Smooth muscle cell (in vitro differentiated cells): ENCODE measurements at regions not wholly inside any gene's neighbourhood (a gene's known extent, or its start where the extent isn't known, plus 50 kb on each side); places are given as distances from the start of the nearest gene placed in this dataset.
A peak's percentile ranks its signal among the peaks of the same experiment; 100 is the strongest.

Source experiments
- DNase-seq: peaks from one replicate; lab custom pipeline; 2025; ENCODE audit not compliant: unreplicated experiment; lab: John Stamatoyannopoulos, UW
- H2AFZ ChIP-seq: fragments of 200-600 bp; sonication (generic); 2 replicates; pipeline ENCODE4 v1.6.0; 2016; ENCODE audit warnings: antibody characterized with exemption, low read depth, mild to moderate bottlenecking
- H3F3A ChIP-seq: fragments of 200-600 bp; sonication (generic); 2 replicates; pipeline ENCODE4 v1.6.0; 2017; ENCODE audit warnings: antibody characterized with exemption, low read depth
- H3K27ac ChIP-seq: fragments of 200-600 bp; sonication (generic); 2 replicates; pipeline ENCODE4 v1.5.1; 2016; ENCODE audit warnings: low read depth, mild to moderate bottlenecking
- H3K27me3 ChIP-seq: fragments of 200-600 bp; sonication (generic); 2 replicates; pipeline ENCODE4 v1.6.1; 2016; ENCODE audit warnings: low read depth, mild to moderate bottlenecking
- H3K36me3 ChIP-seq: fragments of 200-600 bp; sonication (generic); 2 replicates; pipeline ENCODE4 v1.5.1; 2016; ENCODE audit warnings: low read depth
- H3K4me1 ChIP-seq: fragments of 200-600 bp; sonication (generic); 2 replicates; pipeline ENCODE4 v1.5.1; 2016; ENCODE audit warnings: low read depth
- H3K4me2 ChIP-seq: fragments of 200-600 bp; sonication (generic); 2 replicates; pipeline ENCODE4 v1.6.0; 2016; ENCODE audit warnings: mild to moderate bottlenecking
- H3K4me3 ChIP-seq: fragments of 200-600 bp; sonication (generic); 2 replicates; pipeline ENCODE4 v1.5.1; 2016; ENCODE audit warnings: mild to moderate bottlenecking
- H3K79me2 ChIP-seq: fragments of 200-600 bp; sonication (generic); 2 replicates; pipeline ENCODE4 v1.6.0; 2016; ENCODE audit warnings: low read depth, mild to moderate bottlenecking
- H3K9ac ChIP-seq: fragments of 200-600 bp; sonication (generic); 2 replicates; pipeline ENCODE4 v1.6.0; 2016; ENCODE audit warnings: low read depth
- H3K9me3 ChIP-seq: fragments of 200-600 bp; sonication (generic); replicated peaks from 2 replicates; pipeline ENCODE4 v1.5.1; 2016; ENCODE audit warnings: low read depth
- H4K20me1 ChIP-seq: fragments of 200-600 bp; sonication (generic); 2 replicates; pipeline ENCODE4 v1.6.0; 2016; ENCODE audit warnings: low read depth
- WGBS: methylation state at CpG from one replicate; pipeline ENCODE4 v1.1.7; 2016; ENCODE audit warnings: low lambda C conversion rate; 5-methylcytosine and 5-hydroxymethylcytosine counted together
- TF ChIP-seq, protein P1 (sequence below): fragments of 200-600 bp; sonication (generic); IDR thresholded peaks from 2 replicates; pipeline ENCODE4 v1.5.1; 2017; ENCODE audit warnings: borderline replicate concordance, mild to moderate bottlenecking, antibody characterized with exemption; ENCODE audit not compliant: insufficient read depth, poor library complexity, severe bottlenecking

DNA sequence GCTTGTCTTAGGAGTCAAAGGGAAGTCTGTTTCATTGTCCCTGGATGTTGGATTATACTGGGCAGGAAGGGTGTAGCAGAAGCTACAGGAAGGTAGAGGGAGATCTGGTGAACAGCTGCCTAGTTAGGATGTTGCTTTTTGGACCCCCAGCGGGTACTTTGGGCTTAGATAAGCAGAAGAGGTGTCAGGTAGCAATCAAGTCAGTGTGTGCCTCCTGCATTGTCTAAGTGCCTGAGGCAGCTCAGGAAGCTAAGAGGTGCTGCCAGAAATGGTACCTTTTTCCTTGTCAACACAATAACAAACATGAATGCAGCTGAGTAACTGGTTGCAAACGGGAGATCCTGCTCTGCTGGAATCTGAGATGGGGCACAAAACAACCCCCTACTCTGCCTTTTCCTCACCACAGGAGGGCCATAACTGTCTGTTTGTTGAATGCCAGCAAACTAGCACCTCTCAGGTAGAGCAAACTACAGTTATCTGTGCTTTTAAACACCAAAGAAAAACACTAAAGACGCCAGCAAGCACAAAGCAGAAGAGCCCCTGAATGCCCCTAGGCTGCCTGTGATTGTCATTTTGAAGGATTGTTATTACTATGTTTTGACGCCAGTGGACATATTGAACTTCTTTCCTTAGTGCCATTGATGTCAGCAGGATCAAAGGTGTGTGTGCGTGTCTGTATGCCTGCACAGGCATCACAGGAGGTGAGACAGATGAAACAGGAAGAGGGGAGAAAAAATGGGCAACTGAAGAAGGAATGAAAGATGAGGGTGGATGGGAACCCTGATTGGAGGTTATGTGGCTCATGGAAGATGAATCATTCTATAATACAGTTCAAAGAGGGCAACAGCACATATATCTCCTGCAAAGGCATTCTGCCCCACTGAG lies 151.4 kb downstream of the ETAA1 start:
- Histone ChIP-seq H3K4me3 (no peak overlapping the region), H3K27me3 (peaks cover 9% of the 10 kb centered on the region), H3K36me3 (no peaks in the 10 kb centered on the region), H3K9me3 (no peaks in the 10 kb centered on the region), H3K4me1 (no peaks in the 10 kb centered on the region), H4K20me1 (no peaks in the 10 kb centered on the region), H3K79me2 (no peaks in the 10 kb centered on the region), H2AFZ (no peak overlapping the region), H3K27ac (no peak overlapping the region), H3K9ac (no peak overlapping the region), H3F3A (no peaks in the 10 kb centered on the region), H3K4me2 (no peak overlapping the region)
- TF ChIP-seq, protein P1, sequence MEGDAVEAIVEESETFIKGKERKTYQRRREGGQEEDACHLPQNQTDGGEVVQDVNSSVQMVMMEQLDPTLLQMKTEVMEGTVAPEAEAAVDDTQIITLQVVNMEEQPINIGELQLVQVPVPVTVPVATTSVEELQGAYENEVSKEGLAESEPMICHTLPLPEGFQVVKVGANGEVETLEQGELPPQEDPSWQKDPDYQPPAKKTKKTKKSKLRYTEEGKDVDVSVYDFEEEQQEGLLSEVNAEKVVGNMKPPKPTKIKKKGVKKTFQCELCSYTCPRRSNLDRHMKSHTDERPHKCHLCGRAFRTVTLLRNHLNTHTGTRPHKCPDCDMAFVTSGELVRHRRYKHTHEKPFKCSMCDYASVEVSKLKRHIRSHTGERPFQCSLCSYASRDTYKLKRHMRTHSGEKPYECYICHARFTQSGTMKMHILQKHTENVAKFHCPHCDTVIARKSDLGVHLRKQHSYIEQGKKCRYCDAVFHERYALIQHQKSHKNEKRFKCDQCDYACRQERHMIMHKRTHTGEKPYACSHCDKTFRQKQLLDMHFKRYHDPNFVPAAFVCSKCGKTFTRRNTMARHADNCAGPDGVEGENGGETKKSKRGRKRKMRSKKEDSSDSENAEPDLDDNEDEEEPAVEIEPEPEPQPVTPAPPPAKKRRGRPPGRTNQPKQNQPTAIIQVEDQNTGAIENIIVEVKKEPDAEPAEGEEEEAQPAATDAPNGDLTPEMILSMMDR: no peak
- 55% methylated on average over 5 of the region's 5 CpGs for WGBS
- no peak for DNase-seq

GRCh38 chr2:67559156-67559555 lies 162.0 kb downstream of the ETAA1 start:
- no peak overlapping the region for H2AFZ ChIP-seq
- no peaks in the 10 kb centered on the region for H3K36me3 ChIP-seq
- no peak overlapping the region for H3K9ac ChIP-seq
- no peaks in the 10 kb centered on the region for H3K4me1 ChIP-seq
- H3F3A ChIP-seq: no peaks in the 10 kb centered on the region
- H3K27me3 ChIP-seq: no peaks in the 10 kb centered on the region
- no peak overlapping the region for H3K4me3 ChIP-seq
- WGBS: 71% methylated on average over 3 of the region's 3 CpGs
- H4K20me1 ChIP-seq: no peaks in the 10 kb centered on the region
- TF ChIP-seq, protein P1: no peak
- no peak overlapping the region for H3K4me2 ChIP-seq
- no peak for DNase-seq
- H3K27ac ChIP-seq: no peak overlapping the region
- H3K9me3 ChIP-seq: no peaks in the 10 kb centered on the region
- no peaks in the 10 kb centered on the region for H3K79me2 ChIP-seq

GRCh38 chr2:67560771-67561456 lies 163.8 kb downstream of the ETAA1 start:
- H3K4me3 ChIP-seq: no peak overlapping the region
- H3K27me3 ChIP-seq: no peaks in the 10 kb centered on the region
- peak overlapping the region; percentile 36 for H3K9ac ChIP-seq
- no peaks in the 10 kb centered on the region for H3F3A ChIP-seq
- H3K9me3 ChIP-seq: no peaks in the 10 kb centered on the region
- DNase-seq: no peak
- TF ChIP-seq, protein P1: no peak
- no peaks in the 10 kb centered on the region for H4K20me1 ChIP-seq
- no peaks in the 10 kb centered on the region for H3K79me2 ChIP-seq
- peak overlapping the region; percentile 70 for H3K27ac ChIP-seq
- H3K36me3 ChIP-seq: no peaks in the 10 kb centered on the region
- H2AFZ ChIP-seq: peak overlapping the region; percentile 59
- peak overlapping the region; percentile 50 for H3K4me2 ChIP-seq
- H3K4me1 ChIP-seq: no peaks in the 10 kb centered on the region
- 32% methylated on average over 4 of the region's 4 CpGs for WGBS
